Endothelial cell of umbilical vein (primary cell): ENCODE measurements at regions not wholly inside any gene's neighbourhood (a gene's known extent, or its start where the extent isn't known, plus 50 kb on each side); places are given as distances from the start of the nearest gene placed in this dataset.

ENCODE experiments used
- BruUV-seq: library from RNA; stranded (reverse); fragments of 400-500 nt; replicated peaks from 2 replicates; lab custom pipeline; 2021; lab: Mats Ljungman, UMichigan
- CTCF ChIA-PET: fragments of 300-600, 350-600 bp; sonication (Branson Sonifier 250); formaldehyde crosslinking; loops from one replicate; lab custom pipeline; 2021; ENCODE audit warnings: antibody characterized with exemption, inconsistent platforms; lab: Charles Lee
- POLR2A ChIA-PET: fragments of 300-600, 350-600 bp; sonication (Branson Sonifier 250); formaldehyde crosslinking; loops from one replicate; lab custom pipeline; 2021; ENCODE audit warnings: antibody characterized with exemption, inconsistent platforms; lab: Charles Lee
- DNase-seq: peaks from one replicate; pipeline ENCODE4 v3.0.0-alpha.2; 2011; ENCODE audit warnings: low read depth, low spot score
- FAIRE-seq: peaks from 2 replicates; lab custom pipeline; 2011; peaks lifted over from hg19 to GRCh38; lab: Jason Lieb, UNC
- H2AFZ ChIP-seq: 2 replicates; pipeline ENCODE4 v1.6.0; 2012; ENCODE audit warnings: low read depth, low read length, control low read depth, inconsistent platforms
- H3K27ac ChIP-seq: 2 replicates; pipeline ENCODE4 v1.5.1; 2011; ENCODE audit warnings: low read depth, mild to moderate bottlenecking, control low read depth, low read length, moderate library complexity; ENCODE audit not compliant: insufficient read depth
- H3K27me3 ChIP-seq, 2 experiments: 2 replicates each; pipeline versions ENCODE4 v1.6.0 to v1.6.1; 2011; ENCODE audit warnings: low read length in 2 of 2, mixed read lengths in 1 of 2; ENCODE audit not compliant: control insufficient read depth in 2 of 2, insufficient read depth in 2 of 2
- H3K36me3 ChIP-seq, 2 experiments: 2 replicates in 1 of 2; 3 replicates in 1 of 2; pipeline ENCODE4 v1.5.1; 2011; ENCODE audit warnings: low read length in 2 of 2, mild to moderate bottlenecking in 1 of 2, moderate library complexity in 1 of 2; ENCODE audit not compliant: control insufficient read depth in 2 of 2, insufficient read depth in 2 of 2; ENCODE audit errors: extremely low read depth in 1 of 2
- H3K4me1 ChIP-seq: 3 replicates; pipeline ENCODE4 v1.5.1; 2011; ENCODE audit warnings: mild to moderate bottlenecking, low read length; ENCODE audit not compliant: control insufficient read depth, insufficient read depth; ENCODE audit errors: extremely low read depth
- H3K4me2 ChIP-seq: 2 replicates; pipeline ENCODE4 v1.6.1; 2011; ENCODE audit warnings: low read length, control low read depth, mixed read lengths; ENCODE audit not compliant: insufficient read depth
- H3K4me3 ChIP-seq, 3 experiments: fragments of 200-600 bp in 1 of 3; sonication (generic), shearing (Covaris generic) in 1 of 3; replicated peaks in 1 of 3; 2 replicates each; pipeline ENCODE4 v1.5.1; 2011 to 2016; ENCODE audit warnings: control low read depth in 3 of 3, low read length in 3 of 3, mild to moderate bottlenecking in 2 of 3, inconsistent platforms in 1 of 3, low read depth in 1 of 3, moderate library complexity in 1 of 3; ENCODE audit not compliant: insufficient read depth in 1 of 3
- H3K79me2 ChIP-seq: 2 replicates; pipeline ENCODE4 v1.6.0; 2012; ENCODE audit warnings: low read length, inconsistent platforms; ENCODE audit not compliant: control insufficient read depth, insufficient read depth
- H3K9ac ChIP-seq: replicated peaks from 2 replicates; pipeline ENCODE3; 2011; ENCODE audit warnings: low read length, control low read depth; ENCODE audit not compliant: insufficient read depth; ENCODE audit errors: extremely low read depth
- H3K9me1 ChIP-seq: replicated peaks from 3 replicates; pipeline ENCODE4 v1.6.0; 2011; ENCODE audit warnings: mild to moderate bottlenecking, low read length; ENCODE audit not compliant: control insufficient read depth, insufficient read depth; ENCODE audit errors: extremely low read depth
- H3K9me3 ChIP-seq: replicated peaks from 2 replicates; pipeline ENCODE4 v1.5.1; 2012; ENCODE audit warnings: low read length, inconsistent platforms; ENCODE audit not compliant: control insufficient read depth, insufficient read depth
- H4K20me1 ChIP-seq: replicated peaks from 2 replicates; pipeline ENCODE3; 2011; ENCODE audit warnings: mild to moderate bottlenecking, low read length; ENCODE audit not compliant: control insufficient read depth, insufficient read depth; ENCODE audit errors: extremely low read depth
- FOS ChIP-seq: IDR thresholded peaks from 2 replicates; pipeline ENCODE4 v1.6.1; 2011; ENCODE audit warnings: mild to moderate bottlenecking, low read length, moderate library complexity, borderline replicate concordance; ENCODE audit not compliant: insufficient read depth
- GATA2 ChIP-seq: IDR thresholded peaks from 2 replicates; pipeline ENCODE4 v1.7.0; 2011; ENCODE audit warnings: low read depth, mild to moderate bottlenecking, moderate library complexity, mixed read lengths, low read length; ENCODE audit not compliant: insufficient read length, insufficient read depth
- JUN ChIP-seq: IDR thresholded peaks from 2 replicates; pipeline ENCODE4 v1.6.1; 2011; ENCODE audit warnings: borderline replicate concordance, low read depth; ENCODE audit not compliant: insufficient read length, insufficient read depth
- MAX ChIP-seq: IDR thresholded peaks from 2 replicates; pipeline ENCODE4 v1.6.1; 2011; ENCODE audit not compliant: insufficient read depth, insufficient read length
- MYC ChIP-seq: IDR thresholded peaks from one replicate; pipeline ENCODE4 v1.6.1; 2011; ENCODE audit warnings: mild to moderate bottlenecking, low read depth, low read length
- POLR2AphosphoS5 ChIP-seq: IDR thresholded peaks from 2 replicates; pipeline ENCODE4 v1.6.1; 2012; ENCODE audit warnings: low read depth, mild to moderate bottlenecking, control low read depth, low read length, moderate library complexity; ENCODE audit not compliant: insufficient read depth
- dilution Hi-C: fragments of 300-500 bp; cut with MboI; formaldehyde crosslinking; loops from one replicate; pipeline ENCODE4 v1.15.0; 2019; ENCODE audit warnings: low sequenced_read_pairs; ENCODE audit not compliant: extremely low pct_ligation_motif_present
- intact Hi-C: fragments of 100-400 bp; cut with micrococcal nuclease; formaldehyde crosslinking; loops from one replicate; pipeline ENCODE4 v1.10.0; 2022
- TF ChIP-seq, protein P1 (sequence below), 2 donors: IDR thresholded peaks; 1 replicate in 1 of 2; 2 replicates in 1 of 2; pipeline ENCODE4 v1.5.1; 2011; ENCODE audit warnings: low read length in 2 of 2, mild to moderate bottlenecking in 2 of 2, moderate library complexity in 2 of 2, control low read depth in 1 of 2, inconsistent platforms in 1 of 2, low read depth in 1 of 2; ENCODE audit not compliant: insufficient read depth in 1 of 2; ENCODE audit errors: extremely low read depth in 1 of 2

DNA sequence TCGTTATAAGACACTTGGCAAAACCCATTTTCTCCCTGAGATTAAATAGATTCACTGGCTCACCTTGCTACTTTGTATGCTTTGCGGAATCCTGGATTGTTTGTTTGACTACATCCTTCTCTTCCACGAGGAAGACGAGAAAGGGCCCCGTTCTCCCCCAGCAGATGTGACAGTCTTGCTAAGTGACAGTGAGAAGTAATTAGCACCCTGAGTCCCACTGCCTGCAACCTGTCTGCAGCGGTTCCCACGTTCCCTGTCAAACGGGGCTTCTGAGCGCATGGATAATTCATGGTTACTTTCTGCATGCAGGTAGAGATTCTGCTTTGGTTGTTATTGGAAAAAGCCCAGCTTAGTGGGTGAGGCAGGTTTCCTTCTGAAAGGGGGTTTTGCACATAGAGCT, 163.7 kb downstream of the CDH26 start:
- intact Hi-C loops (no loop called here), dilution Hi-C loops (no loop called here)
- Histone ChIP-seq H3K4me3 (no peak overlapping the region), H3K4me2 (no peak overlapping the region), H2AFZ (no peak overlapping the region), H4K20me1 (no peaks in the 10 kb centered on the region), H3K36me3 (no peaks in the 10 kb centered on the region), H3K27me3 (no peaks in the 10 kb centered on the region), H3K9me3 (peaks cover 2% of the 10 kb centered on the region), H3K79me2 (no peaks in the 10 kb centered on the region), H3K9ac (no peak overlapping the region), H3K27ac (no peak overlapping the region), H3K9me1 (no peaks in the 10 kb centered on the region), H3K4me1 (no peaks in the 10 kb centered on the region)
- CTCF ChIA-PET = no interaction called here
- POLR2A ChIA-PET = no interaction called here
- FAIRE-seq (no peak), DNase-seq (no peak)
- BruUV-seq = no TSS peak
- TF ChIP-seq, protein P1, sequence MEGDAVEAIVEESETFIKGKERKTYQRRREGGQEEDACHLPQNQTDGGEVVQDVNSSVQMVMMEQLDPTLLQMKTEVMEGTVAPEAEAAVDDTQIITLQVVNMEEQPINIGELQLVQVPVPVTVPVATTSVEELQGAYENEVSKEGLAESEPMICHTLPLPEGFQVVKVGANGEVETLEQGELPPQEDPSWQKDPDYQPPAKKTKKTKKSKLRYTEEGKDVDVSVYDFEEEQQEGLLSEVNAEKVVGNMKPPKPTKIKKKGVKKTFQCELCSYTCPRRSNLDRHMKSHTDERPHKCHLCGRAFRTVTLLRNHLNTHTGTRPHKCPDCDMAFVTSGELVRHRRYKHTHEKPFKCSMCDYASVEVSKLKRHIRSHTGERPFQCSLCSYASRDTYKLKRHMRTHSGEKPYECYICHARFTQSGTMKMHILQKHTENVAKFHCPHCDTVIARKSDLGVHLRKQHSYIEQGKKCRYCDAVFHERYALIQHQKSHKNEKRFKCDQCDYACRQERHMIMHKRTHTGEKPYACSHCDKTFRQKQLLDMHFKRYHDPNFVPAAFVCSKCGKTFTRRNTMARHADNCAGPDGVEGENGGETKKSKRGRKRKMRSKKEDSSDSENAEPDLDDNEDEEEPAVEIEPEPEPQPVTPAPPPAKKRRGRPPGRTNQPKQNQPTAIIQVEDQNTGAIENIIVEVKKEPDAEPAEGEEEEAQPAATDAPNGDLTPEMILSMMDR (IDR thresholded peaks at IDR 0.05; ENCODE audit: extremely low read depth in 1 of 2, insufficient read depth in 1 of 2, low read depth in 1 of 2, low read length in 2 of 2) = no peak
- TF ChIP-seq FOS (no peak), GATA2 (no peak), MYC (no peak), JUN (no peak), POLR2AphosphoS5 (no peak), MAX (no peak)
